SJSA1 (cell line): ENCODE measurements at regions not wholly inside any gene's neighbourhood (a gene's known extent, or its start where the extent isn't known, plus 50 kb on each side); places are given as distances from the start of the nearest gene placed in this dataset.

Experiments
- DNase-seq, 2 experiments: peaks; one replicate each; pipeline ENCODE4 v3.0.0-alpha.2; 2015 to 2020; ENCODE audit warnings: low spot score in 2 of 2, low read depth in 1 of 2
- H3K27ac ChIP-seq: fragments of 250-450 bp; sonication (Bioruptor Pico); 2 replicates; pipeline ENCODE4 v1.5.1; 2020; ENCODE audit warnings: mild to moderate bottlenecking, moderate library complexity
- H3K27me3 ChIP-seq: fragments of 250-450 bp; sonication (Bioruptor Pico); replicated peaks from 2 replicates; pipeline ENCODE4 v1.5.1; 2020; ENCODE audit warnings: mild to moderate bottlenecking, moderate library complexity
- H3K36me3 ChIP-seq: fragments of 250-450 bp; sonication (Bioruptor Pico); 2 replicates; pipeline ENCODE4 v1.5.1; 2020; ENCODE audit warnings: mild to moderate bottlenecking
- H3K4me1 ChIP-seq: fragments of 250-450 bp; sonication (Bioruptor Pico); replicated peaks from 2 replicates; pipeline ENCODE4 v1.6.1; 2021; ENCODE audit warnings: mild to moderate bottlenecking
- H3K4me3 ChIP-seq: fragments of 250-450 bp; sonication (Bioruptor Pico); 2 replicates; pipeline ENCODE4 v1.5.1; 2020; ENCODE audit warnings: mild to moderate bottlenecking
- H3K9me3 ChIP-seq: fragments of 250-450 bp; sonication (Bioruptor Pico); replicated peaks from 2 replicates; pipeline ENCODE4 v1.5.1; 2020; ENCODE audit warnings: mild to moderate bottlenecking

- Histone ChIP-seq H3K4me3 (no peak overlapping the region), H3K27ac (no peak overlapping the region), H3K36me3 (no peaks in the 10 kb centered on the region), H3K9me3 (no peaks in the 10 kb centered on the region), H3K27me3 (no peaks in the 10 kb centered on the region), H3K4me1 (no peaks in the 10 kb centered on the region)
- DNase-seq, result no peak
Measured at GRCh38 chr7:96430356-96430755, 108.5 kb upstream of the SLC25A13 start.

GRCh38 chr7:96427143-96427542 lies 105.2 kb upstream of the SLC25A13 start:
- H3K27me3 ChIP-seq, result no peaks in the 10 kb centered on the region
- H3K36me3 ChIP-seq, result no peaks in the 10 kb centered on the region
- H3K4me3 ChIP-seq, result no peak overlapping the region
- H3K9me3 ChIP-seq, result no peaks in the 10 kb centered on the region
- no peak overlapping the region for H3K27ac ChIP-seq
- H3K4me1 ChIP-seq, result no peaks in the 10 kb centered on the region
- DNase-seq, result no peak

- no peak overlapping the region for H3K4me3 ChIP-seq
- H3K4me1 ChIP-seq, result no peaks in the 10 kb centered on the region
- H3K9me3 ChIP-seq, result no peaks in the 10 kb centered on the region
- H3K27ac ChIP-seq, result no peak overlapping the region
- no peak for DNase-seq
- H3K27me3 ChIP-seq, result no peaks in the 10 kb centered on the region; the same call in 1 of the 2 replicates
- no peaks in the 10 kb centered on the region for H3K36me3 ChIP-seq
Measured at GRCh38 chr7:96426685-96427084, 104.8 kb upstream of the SLC25A13 start.

GRCh38 chr7:96426027-96426426 lies 104.1 kb upstream of the SLC25A13 start:
- no peaks in the 10 kb centered on the region for H3K9me3 ChIP-seq
- no peaks in the 10 kb centered on the region for H3K36me3 ChIP-seq
- DNase-seq, result no peak
- no peak overlapping the region for H3K4me3 ChIP-seq
- H3K4me1 ChIP-seq, result no peaks in the 10 kb centered on the region
- no peak overlapping the region for H3K27ac ChIP-seq
- H3K27me3 ChIP-seq, result no peaks in the 10 kb centered on the region; the same call in 1 of the 2 replicates

GRCh38 chr7:96424411-96424810 lies 102.5 kb upstream of the SLC25A13 start:
- Histone ChIP-seq H3K4me1 (no peaks in the 10 kb centered on the region), H3K36me3 (no peaks in the 10 kb centered on the region), H3K27me3 (no peaks in the 10 kb centered on the region; the same call in 1 of the 2 replicates), H3K9me3 (no peaks in the 10 kb centered on the region), H3K27ac (no peak overlapping the region), H3K4me3 (no peak overlapping the region)
- no peak for DNase-seq

GRCh38 chr7:96422388-96422787 lies 100.5 kb upstream of the SLC25A13 start:
- Histone ChIP-seq H3K9me3 (no peaks in the 10 kb centered on the region), H3K4me1 (no peaks in the 10 kb centered on the region), H3K4me3 (no peak overlapping the region), H3K27me3 (no peaks in the 10 kb centered on the region; the same call in 1 of the 2 replicates), H3K36me3 (no peaks in the 10 kb centered on the region), H3K27ac (no peak overlapping the region)
- no peak for DNase-seq

GRCh38 chr7:96418581-96418980 lies 96.7 kb upstream of the SLC25A13 start:
- no peaks in the 10 kb centered on the region for H3K4me1 ChIP-seq
- H3K36me3 ChIP-seq, result no peaks in the 10 kb centered on the region
- H3K4me3 ChIP-seq, result no peak overlapping the region
- no peaks in the 10 kb centered on the region for H3K9me3 ChIP-seq
- no peak overlapping the region for H3K27ac ChIP-seq
- no peak for DNase-seq
- no peaks in the 10 kb centered on the region; the same call in 1 of the 2 replicates for H3K27me3 ChIP-seq

- no peaks in the 10 kb centered on the region; the same call in 1 of the 2 replicates for H3K27me3 ChIP-seq
- H3K27ac ChIP-seq, result no peak overlapping the region
- DNase-seq, result no peak
- no peak overlapping the region for H3K4me3 ChIP-seq
- no peaks in the 10 kb centered on the region for H3K36me3 ChIP-seq
- no peaks in the 10 kb centered on the region for H3K4me1 ChIP-seq
- no peaks in the 10 kb centered on the region for H3K9me3 ChIP-seq
Measured at GRCh38 chr7:96417784-96418183, 95.9 kb upstream of the SLC25A13 start.

GRCh38 chr7:96416599-96416998 lies 94.7 kb upstream of the SLC25A13 start:
- Histone ChIP-seq H3K4me1 (no peaks in the 10 kb centered on the region), H3K27me3 (no peaks in the 10 kb centered on the region; the same call in 1 of the 2 replicates), H3K4me3 (no peak overlapping the region), H3K9me3 (no peaks in the 10 kb centered on the region), H3K36me3 (no peaks in the 10 kb centered on the region), H3K27ac (no peak overlapping the region)
- DNase-seq, result no peak

GRCh38 chr7:96416116-96416515 lies 94.2 kb upstream of the SLC25A13 start:
- no peaks in the 10 kb centered on the region for H3K4me1 ChIP-seq

GRCh38 chr7:96415293-96415940 lies 93.5 kb upstream of the SLC25A13 start:
- Histone ChIP-seq H3K36me3 (no peaks in the 10 kb centered on the region), H3K4me1 (0 out of 2 replicates have a peak, but pooled peaks cover 1% of the 10 kb centered on the region), H3K4me3 (no peak overlapping the region), H3K27me3 (no peaks in the 10 kb centered on the region), H3K27ac (no peak overlapping the region), H3K9me3 (no peaks in the 10 kb centered on the region)
- DNase-seq, result no peak

More at GRCh38 chr7:96416116-96416515, 94.2 kb upstream of the SLC25A13 start:
- Histone ChIP-seq H3K9me3 (no peaks in the 10 kb centered on the region), H3K36me3 (no peaks in the 10 kb centered on the region), H3K27ac (no peak overlapping the region), H3K4me3 (no peak overlapping the region), H3K27me3 (no peaks in the 10 kb centered on the region)
- DNase-seq, result no peak

- Histone ChIP-seq H3K9me3 (no peaks in the 10 kb centered on the region), H3K4me1 (peaks cover 6% of the 10 kb centered on the region), H3K4me3 (no peak overlapping the region), H3K27me3 (no peaks in the 10 kb centered on the region), H3K36me3 (no peaks in the 10 kb centered on the region), H3K27ac (no peak overlapping the region)
- DNase-seq, result no peak
Measured at GRCh38 chr7:96414931-96415292, 93.0 kb upstream of the SLC25A13 start.

GRCh38 chr7:96410126-96410839 lies 88.4 kb upstream of the SLC25A13 start:
- H3K4me3 ChIP-seq, result no peak overlapping the region
- H3K27ac ChIP-seq, result no peak overlapping the region
- no peak for DNase-seq
- H3K9me3 ChIP-seq, result no peaks in the 10 kb centered on the region
- H3K27me3 ChIP-seq, result no peaks in the 10 kb centered on the region
- H3K4me1 ChIP-seq, result peaks cover 11% of the 10 kb centered on the region
- H3K36me3 ChIP-seq, result no peaks in the 10 kb centered on the region

GRCh38 chr7:96408881-96409280 lies 87.0 kb upstream of the SLC25A13 start:
- Histone ChIP-seq H3K4me1 (peaks cover 11% of the 10 kb centered on the region), H3K27me3 (no peaks in the 10 kb centered on the region), H3K4me3 (no peak overlapping the region), H3K9me3 (no peaks in the 10 kb centered on the region), H3K27ac (no peak overlapping the region), H3K36me3 (no peaks in the 10 kb centered on the region)
- no peak for DNase-seq
